Right renal cortex interstitium (tissue), 3 donors: ENCODE measurements at regions not wholly inside any gene's neighbourhood (a gene's known extent, or its start where the extent isn't known, plus 50 kb on each side); places are given as distances from the start of the nearest gene placed in this dataset.

Experiments
- DNase-seq, 3 donors: peaks; one replicate each; pipeline ENCODE4 v3.0.0-alpha.2; 2013; ENCODE audit warnings: low read depth in 3 of 3, low spot score in 2 of 3

GRCh38 chr13:34087791-34088190 is 269.8 kb downstream of the RFC3 start:
- DNase-seq: no peak

GRCh38 chr13:34103854-34104253 is 285.9 kb downstream of the RFC3 start:
- no peak for DNase-seq

- DNase-seq: no peak
Measured at GRCh38 chr13:34104853-34105252, 286.9 kb downstream of the RFC3 start.

GRCh38 chr13:34107806-34108205 is 289.9 kb downstream of the RFC3 start:
- DNase-seq: no peak

- DNase-seq: no peak
Measured at GRCh38 chr13:34108410-34108809, 290.5 kb downstream of the RFC3 start.

- no peak for DNase-seq
Measured at GRCh38 chr13:34114581-34114980, 296.6 kb downstream of the RFC3 start.

GRCh38 chr13:34116651-34117050 is 298.7 kb downstream of the RFC3 start:
- DNase-seq: no peak

- no peak for DNase-seq
Measured at GRCh38 chr13:34124666-34125306, 306.8 kb downstream of the RFC3 start.

- DNase-seq: no peak
Measured at GRCh38 chr13:34127523-34127922, 309.6 kb downstream of the RFC3 start.

- no peak for DNase-seq
Measured at GRCh38 chr13:34128661-34129060, 310.7 kb downstream of the RFC3 start.

GRCh38 chr13:34129436-34129835 is 311.5 kb downstream of the RFC3 start:
- DNase-seq: no peak

- DNase-seq: no peak
Measured at GRCh38 chr13:34137200-34137599, 319.3 kb downstream of the RFC3 start.

- DNase-seq: no peak
Measured at GRCh38 chr13:34139660-34140227, 321.8 kb downstream of the RFC3 start.

GRCh38 chr13:34143637-34144036 is 325.7 kb downstream of the RFC3 start:
- no peak for DNase-seq

- no peak for DNase-seq
Measured at GRCh38 chr13:34144142-34144541, 326.2 kb downstream of the RFC3 start.

GRCh38 chr13:34145061-34145460 is 327.1 kb downstream of the RFC3 start:
- no peak for DNase-seq

GRCh38 chr13:34148359-34148758 is 330.4 kb downstream of the RFC3 start:
- no peak for DNase-seq

- DNase-seq: no peak
Measured at GRCh38 chr13:34151885-34152284, 333.9 kb downstream of the RFC3 start.

- no peak for DNase-seq
Measured at GRCh38 chr13:34152409-34152808, 334.5 kb downstream of the RFC3 start.

- DNase-seq: no peak
Measured at GRCh38 chr13:34152996-34153395, 335.0 kb downstream of the RFC3 start.

GRCh38 chr13:34153428-34154180 is 335.7 kb downstream of the RFC3 start:
- DNase-seq: no peak

GRCh38 chr13:34155931-34156607 is 338.1 kb downstream of the RFC3 start:
- no peak for DNase-seq
